Stimulated activated CD4-positive, alpha-beta T cell treated with anti-CD3 and anti-CD28 coated beads, Interleukin-12 subunit alpha, Interleukin-12 subunit beta, amount 100 ng/mL, for 24 hours (primary cell): ENCODE measurements at regions not wholly inside any gene's neighbourhood (a gene's known extent, or its start where the extent isn't known, plus 50 kb on each side); places are given as distances from the start of the nearest gene placed in this dataset.
"Not testable (repeated sequence)": the region's sequence is repeated elsewhere in the genome, so short reads cannot be mapped to it uniquely, and the experiment has no call there.

Experiments used
- DNase-seq, 2 experiments: peaks; one replicate each; pipeline ENCODE4 v3.0.0-alpha.2; 2020; ENCODE audit warnings: low read depth in 2 of 2

DNA sequence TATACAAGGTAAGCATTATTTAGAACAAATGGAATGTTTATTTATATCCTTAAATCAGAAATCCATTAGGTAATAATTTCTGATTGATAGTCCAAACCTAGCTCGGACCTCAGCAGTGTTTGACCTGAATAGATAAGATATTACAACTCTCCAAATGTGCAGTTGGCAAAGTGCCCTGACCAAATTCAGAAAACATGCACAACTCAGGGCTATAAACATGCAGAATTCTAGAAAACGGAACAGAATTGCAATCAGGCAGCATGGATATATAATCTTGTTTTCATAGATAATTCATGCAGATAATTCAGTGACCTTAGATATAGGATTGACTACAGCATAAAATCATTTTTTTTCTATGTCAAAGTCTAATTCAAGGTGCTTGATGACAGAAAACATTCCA lies 626.6 kb upstream of the CITED2 start:
- DNase-seq, result no peak

DNA sequence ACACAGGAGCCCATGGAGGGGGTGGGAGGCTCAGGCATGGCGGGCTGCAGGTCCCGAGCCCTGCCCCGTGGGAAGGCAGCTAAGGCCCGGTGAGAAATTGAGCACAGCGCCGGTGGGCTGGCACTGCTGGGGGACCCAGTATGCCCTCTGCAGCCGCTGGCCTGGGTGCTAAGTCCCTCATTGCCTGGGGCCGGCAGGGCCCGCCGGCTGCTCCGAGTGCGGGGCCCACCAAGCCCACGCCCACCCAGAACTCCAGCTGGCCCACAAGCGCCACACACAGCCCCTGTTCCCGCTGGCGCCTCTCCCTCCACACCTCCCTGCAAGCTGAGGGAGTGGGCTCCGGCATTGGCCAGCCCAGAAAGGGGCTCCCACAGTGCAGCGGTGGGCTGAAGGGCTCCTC lies 625.2 kb upstream of the CITED2 start:
- DNase-seq, result not testable (repeated sequence)

DNA sequence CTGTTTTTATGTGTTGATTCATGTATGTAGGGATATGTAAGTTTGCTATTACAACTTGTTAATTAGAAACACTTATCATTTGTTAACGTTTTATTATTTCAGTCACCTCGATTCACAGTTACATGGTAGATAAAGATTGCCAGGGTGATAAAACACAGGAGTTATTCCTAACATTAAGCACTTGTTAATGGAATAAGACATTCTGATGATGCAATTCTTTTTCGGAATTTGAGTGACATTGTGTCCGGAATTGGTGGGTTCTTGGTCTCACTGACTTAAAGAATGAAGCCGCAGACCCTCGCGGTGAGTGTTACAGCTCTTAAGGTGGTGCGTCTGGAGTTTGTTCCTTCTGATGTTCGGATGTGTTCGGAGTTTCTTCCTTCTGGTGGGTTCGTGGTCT lies 624.0 kb upstream of the CITED2 start:
- DNase-seq, result not testable (repeated sequence)

DNA sequence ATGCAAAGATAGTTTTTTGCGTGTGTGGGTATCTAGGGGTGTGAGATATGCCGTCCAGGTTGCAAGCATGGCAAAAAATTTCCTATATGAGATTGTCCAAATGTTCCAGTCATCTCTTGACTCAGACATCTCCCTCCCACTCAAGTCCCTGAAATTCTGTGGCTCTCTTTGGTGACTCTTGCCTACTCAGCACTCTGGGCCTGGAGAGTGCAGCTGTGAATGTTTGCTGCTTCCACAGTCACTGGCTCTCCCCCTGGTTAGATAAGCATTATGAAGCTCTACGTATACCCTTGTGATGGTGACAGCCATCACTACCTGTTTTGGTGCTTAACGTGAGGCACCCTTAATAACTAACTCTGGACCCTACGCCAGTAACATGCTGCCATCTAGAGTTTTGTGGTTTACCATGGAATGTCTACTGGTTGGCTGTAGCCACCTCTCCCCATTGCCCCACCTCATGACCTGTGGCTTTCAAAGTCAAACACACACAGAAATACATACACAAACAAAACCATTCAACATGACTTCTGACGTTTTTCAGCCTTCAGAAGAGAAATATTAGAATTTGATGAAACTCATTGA lies 621.9 kb upstream of the CITED2 start:
- no peak for DNase-seq

DNA sequence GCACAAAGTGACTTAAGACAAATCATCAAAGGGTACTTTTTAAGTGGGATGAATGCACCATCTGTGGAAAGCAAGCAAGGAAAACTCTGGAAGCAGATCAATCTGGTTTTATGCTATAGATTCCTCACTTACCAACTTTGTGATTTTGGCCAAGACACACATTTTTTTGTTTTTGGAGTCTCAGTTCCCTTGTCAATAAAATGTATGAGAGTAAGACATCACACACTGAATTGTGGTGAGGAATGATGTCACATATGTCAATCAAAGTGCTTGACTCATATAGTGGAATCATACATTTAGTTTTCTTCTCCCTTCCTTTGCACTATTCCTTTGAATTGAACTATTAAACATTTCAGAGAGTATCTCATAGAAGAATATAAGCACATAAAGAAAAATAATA lies 620.5 kb upstream of the CITED2 start:
- no peak for DNase-seq

DNA sequence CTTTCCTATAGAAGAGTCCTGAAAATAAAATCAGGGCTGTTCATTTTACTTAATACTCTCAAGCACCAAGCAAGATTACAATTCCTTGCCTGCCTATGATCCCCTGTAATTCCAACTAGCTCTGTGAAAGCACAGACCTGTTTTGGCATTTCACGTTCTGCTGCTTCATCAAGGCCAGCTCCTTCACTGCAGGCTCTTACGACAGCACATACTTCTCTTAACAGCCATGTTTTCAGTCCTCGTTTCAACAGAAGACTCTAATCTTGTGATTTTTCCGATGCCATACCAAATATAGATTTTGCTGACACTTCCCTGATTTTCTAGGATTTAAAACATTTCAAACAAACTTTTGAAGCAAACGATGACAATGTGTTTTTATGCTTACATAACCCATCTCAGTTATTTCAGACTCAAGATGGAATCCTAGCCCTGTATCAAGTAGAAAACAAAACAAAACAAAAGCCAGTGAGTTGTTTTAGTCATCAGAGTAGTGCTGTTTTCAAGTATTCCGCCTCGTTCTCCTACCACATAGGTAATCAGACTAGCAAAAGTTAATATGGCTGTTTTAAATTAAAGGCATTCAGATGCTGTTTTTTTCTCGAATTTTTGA lies 616.5 kb upstream of the CITED2 start:
- no peak for DNase-seq

DNA sequence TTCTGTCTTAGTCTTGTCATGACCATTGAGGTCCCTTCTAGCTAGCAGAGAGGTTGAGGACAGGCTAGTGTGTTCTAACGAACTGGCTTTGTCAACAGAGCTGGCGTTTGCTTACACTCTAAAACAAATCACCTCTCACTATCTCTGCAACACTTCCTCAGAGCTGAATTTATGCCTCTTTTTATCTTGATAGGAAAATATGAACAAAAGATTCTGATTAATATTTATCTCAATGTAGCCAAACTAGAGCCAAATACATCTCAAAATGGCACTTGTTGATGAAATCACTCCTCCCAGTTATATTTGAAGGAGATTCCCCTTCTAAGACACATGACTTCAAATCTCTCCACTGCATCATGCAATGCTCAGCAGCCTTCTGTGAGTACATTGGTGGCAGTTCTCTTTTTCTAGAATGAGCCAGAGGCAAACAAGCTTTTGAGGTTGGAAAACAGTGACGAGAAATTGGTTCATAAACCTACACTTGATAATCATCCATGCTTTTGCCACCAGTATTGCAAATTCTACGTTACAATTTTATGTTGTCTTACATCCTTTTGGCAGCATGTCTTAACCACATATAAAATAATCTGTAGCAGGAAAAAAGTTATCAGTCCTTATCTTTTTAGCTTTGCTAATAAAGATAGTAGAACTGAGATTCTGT lies 615.7 kb upstream of the CITED2 start:
- DNase-seq, result no peak

DNA sequence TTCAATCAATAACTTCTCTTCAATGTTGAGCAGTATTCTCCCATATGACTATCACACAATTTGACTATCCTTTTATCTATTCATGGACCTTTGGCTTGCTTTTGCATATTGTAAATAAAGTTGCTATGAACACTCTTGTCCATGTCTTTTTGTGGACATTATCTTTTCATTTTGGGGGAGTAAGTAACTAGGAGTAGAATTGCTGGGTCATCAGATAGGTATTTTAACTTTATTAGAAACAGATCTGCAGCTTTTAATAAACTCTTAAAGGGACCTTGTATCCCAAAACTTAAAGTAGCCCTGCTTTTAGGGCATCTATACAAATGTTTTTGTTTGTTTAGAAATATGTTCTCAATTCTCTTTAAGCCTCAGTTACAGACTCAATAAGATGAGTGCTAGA lies 614.2 kb upstream of the CITED2 start:
- no peak for DNase-seq

DNA sequence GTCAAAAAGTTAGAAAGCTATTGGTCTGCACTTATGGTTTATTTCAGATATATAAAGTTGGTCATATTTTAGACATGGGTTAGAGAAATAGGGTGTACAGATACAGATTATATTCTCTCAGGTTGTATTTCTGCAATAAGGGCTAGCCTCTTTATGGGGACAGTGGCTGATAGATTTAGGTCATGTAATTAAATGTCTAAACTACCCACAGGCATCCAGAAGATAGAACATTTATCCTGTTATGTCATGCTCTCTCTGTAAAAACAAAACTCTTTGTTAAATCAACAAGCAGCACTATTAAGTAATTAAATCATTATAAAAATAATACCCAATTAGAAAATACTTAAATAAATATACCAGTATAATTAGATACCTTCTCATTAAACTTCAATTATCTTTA lies 612.6 kb upstream of the CITED2 start:
- no peak for DNase-seq

DNA sequence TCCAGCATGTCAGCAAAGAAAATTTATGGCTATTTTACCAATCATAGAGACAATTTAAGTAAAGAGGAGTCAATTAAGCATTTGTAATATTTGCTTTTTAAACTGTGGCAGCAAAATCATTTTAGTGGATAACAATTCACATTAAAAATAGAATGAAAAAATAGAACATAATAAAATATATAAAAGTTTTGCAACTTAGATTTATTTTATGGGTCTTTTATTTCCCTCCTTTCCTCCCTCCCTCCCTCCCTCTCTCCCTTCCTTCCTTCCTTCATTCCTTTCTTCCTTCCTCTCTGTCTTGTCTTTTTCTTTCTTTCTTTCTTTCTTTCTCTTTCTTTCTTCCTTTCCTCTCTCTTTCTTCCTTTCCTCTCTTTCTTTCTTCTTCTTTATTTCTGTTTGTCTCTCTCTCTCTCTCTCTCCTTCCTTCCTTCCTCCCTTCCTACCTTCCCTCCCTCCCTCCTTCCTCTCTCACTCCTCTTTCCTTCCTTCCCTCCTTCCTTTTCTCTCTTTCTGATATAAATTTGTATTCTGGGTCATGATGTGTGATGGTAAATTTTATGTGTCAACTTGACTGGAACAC lies 610.9 kb upstream of the CITED2 start:
- DNase-seq, result no peak

DNA sequence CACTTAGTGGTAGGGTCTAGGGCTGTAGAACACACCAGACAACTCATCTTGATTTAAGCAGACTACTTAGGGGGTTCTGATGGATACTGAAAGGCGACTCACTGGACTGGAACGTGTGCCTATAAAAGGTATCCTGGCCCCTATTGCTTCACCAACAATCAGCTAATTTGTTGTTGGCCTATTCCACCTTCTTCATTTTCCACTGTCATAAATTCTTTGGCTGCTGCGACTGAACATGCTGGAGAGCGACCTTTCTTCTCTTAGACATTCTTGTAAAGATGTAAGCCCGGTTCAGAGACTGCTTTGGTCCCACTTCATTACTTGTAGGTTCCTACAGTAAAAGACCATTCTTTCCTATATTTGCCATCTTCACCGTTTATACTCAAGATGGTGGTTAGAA lies 609.9 kb upstream of the CITED2 start:
- DNase-seq, result no peak

DNA sequence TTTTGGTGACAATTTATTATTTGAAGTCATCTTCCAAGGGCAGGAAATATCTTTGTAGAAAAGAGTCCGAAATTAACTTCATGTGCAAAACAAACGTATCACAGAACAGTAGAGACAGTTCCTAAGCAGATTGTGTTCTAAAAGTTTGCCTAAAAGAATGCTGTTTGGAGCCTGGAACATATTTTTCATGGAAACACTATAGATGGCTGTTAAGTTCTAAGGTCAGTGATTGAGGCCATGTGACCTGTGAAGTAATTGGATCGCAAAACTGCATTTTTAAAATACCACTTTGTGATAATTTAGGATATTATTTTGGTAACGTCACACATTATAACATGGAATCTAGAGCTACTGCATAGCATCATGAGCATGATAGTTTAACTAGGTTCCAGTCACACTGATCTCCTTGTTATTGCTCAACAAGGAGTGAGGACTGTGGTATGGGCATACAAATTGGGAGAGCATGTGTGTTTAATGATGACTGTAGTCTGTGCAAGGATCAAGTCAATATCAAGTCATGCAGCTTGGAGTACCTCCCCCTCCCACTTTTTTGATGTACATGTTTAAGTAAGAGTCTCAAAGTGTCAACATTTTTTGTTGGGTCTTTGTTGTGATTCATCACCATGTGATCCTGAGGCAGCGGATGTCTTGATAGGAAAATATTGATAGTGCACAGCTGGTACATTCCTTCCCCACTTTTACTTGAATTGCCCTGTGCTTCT lies 609.3 kb upstream of the CITED2 start:
- DNase-seq, result no peak

DNA sequence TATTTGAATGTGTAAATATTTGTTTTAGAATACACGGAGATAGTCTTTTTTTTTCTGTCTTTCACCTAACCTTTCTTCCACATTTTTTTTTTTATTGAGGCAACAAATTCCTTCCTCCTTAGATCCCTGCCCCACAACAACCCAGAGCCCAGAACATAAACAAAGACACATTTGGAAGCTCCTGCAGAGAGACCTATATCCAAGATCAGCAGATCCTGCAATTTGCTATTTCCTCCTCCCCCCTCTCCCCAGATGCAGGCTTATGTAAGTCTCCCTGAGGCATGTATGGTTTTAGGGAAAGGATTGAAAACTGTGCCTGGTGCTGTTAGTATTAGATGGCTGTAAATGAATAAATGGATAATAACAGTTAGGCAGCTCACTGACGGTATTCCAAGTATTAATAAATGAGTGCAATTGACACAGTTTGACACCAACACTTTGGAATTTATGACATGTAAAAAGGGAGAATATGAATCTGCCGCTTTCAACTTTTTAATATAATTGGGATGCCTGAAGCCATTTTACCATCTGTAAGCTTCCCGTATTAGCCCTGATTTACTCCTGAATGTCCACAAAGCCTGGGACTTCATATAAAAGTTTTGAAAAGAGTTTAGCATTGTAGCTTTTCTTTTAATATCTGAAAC lies 608.3 kb upstream of the CITED2 start:
- DNase-seq, result no peak

DNA sequence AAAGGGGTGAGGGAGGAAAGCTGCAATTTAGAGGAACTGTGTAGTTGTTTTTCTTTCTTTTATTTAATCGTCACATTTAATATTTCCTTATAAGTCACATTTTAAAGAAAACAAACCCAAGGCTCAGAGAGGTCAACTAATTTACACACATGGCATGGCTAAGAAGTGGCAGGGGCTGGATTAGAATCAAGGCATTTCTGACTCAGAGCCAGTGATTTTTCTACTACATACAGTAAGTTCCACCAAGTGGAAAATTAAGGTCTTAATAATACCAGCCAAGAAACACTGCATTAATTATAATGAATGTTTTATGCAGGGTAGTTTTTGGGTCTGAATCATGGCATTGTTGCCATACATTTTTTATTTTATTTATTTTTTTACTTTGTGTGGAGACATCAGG lies 607.7 kb upstream of the CITED2 start:
- no peak for DNase-seq

DNA sequence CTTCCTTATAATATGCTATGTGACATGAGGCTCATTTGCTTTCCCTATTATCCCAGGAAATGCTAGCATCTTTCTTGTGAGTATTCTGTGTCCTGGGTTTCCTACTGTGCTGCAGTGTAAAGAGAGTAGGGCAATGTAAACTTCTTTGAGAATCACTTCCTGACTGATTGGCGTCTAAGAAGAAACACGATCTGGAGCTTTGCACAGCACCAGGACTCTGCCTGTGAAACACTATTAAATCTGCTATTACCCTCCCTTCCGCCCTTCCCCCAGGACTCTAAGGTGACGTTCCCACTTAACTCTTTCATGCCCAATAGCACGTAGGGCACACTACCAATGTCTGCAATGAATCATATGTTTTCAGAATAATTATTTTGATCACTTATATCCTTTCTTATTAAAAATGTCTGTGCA lies 607.3 kb upstream of the CITED2 start:
- DNase-seq, result no peak

DNA sequence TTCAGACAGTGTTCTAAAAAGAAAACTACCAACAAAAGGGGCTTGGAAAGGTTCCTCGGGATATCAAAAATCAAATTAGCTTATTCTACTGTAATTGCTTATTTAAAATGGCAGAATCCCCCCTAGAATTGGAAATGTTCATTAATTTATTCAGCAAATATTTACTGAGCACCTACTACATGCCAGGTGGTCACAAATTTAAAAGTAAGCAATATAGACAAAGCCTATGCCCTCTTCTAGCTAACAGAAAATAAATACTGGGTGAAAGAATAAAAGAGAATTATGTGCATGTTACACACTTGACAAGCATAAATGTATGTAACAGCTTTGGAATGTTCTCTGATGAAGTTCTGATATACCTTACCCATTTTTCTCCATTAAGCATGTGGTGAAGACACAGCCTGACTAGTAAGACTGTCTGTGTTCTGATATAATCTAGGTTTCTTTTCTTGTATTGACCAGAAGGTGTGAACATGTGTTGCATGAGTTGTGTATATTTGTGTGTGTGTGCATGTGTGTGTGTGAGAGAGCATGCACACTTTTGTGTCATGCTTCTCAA lies 606.7 kb upstream of the CITED2 start:
- DNase-seq, result no peak

DNA sequence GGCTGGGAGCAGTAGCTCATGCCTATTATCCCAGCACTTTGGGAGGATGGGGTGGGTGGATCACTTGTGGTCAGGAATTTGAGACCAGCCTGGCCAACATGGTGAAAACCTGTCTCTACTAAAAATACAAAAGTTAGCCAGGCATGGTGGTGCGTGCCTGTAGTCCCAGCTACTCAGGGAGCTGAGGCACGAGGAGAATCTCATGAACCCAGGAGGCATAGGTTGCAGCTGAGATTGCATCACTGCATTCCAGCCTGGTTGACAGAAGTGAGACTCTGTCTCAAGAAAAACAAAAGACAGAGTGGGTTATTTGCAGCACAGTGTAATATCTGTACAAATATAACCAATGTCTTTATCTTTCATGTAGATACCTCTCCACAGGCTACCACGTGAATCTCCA lies 606.2 kb upstream of the CITED2 start:
- DNase-seq, result not testable (repeated sequence)

DNA sequence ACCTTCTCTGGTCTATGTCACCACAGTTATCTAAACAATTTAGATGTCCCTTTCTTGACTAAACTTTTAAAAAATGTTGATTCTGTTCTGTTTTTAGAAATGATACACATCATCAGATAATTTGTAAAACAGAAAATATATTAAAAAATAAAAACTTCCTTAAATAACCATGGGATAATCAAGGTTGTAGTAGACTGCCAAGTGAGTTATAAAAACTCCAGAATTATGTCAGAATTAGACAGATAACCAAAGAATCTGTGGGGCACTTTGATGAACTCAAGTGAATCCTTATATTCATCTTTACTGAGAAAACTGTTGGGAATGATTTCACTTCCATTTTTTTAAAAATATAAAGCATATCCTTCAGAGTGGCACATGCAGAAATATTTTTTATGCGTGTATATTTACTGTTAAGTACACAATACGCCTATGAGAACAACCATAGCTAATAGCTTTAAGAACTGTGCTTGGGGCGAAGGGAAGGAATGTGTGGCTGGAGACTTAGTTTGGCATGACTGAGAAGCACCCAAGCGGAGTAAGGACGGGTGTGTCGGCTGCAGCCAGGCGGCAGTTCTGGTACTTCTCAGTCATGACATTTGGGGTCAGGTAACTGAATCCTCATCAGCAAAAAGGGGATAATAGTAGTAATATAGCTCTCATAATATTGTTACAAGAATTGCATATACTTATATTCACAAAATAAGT lies 604.7 kb upstream of the CITED2 start:
- no peak for DNase-seq

DNA sequence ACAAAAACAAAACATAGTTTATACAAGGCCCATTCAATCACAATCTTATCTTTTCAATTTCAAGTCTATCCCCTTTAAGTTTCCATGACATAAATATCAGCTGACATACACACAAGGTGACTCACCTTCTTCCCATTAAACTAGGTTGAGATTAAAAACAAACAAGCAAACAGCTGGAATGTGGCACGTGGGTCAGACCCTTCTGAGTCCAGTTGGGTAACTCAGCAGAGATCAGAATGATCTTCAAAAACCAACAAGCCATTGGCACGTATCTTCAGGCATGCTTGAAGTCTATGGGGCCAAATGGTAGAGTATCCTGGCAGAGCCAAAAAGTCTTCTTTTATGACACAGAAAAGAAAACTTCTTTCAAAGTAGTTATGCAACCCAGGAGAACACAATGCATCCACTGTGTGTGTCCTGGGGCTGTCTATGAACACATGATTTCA lies 603.5 kb upstream of the CITED2 start:
- DNase-seq, result no peak

DNA sequence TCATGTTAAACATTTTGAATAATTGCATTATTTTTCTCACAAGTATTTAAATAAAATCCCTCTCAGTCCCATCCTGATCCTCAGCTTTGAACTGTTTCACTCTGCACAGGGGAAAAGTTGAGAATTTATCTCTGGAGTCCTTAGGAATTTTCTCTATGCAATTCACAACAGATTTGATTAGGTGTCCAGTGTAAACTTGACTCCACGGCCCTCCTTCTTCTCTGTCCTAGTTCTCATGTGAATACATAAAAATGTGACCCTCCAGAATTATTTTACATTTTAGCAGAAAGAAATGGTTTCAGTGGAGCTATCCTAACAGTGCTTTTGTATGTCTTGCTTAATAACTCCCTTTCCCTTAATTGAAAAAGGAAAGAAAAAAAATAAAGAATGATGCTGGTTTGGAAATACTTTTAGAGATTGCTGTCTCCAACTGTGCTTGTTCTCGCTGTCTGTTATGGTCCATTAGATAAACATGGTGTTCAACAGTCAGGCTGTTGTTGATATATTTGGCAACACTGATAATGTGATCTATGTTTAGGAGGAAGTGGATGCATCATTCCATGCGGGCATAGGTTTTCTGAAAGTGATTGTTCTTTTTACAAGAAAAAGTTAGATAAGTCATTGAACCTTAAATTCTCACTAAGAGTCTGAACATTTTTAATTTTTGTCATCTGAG lies 599.4 kb upstream of the CITED2 start:
- DNase-seq, result no peak
